ENCODE measurements at regions not wholly inside any gene's neighbourhood (a gene's known extent, or its start where the extent isn't known, plus 50 kb on each side); places are given as distances from the start of the nearest gene placed in this dataset.

DNA sequence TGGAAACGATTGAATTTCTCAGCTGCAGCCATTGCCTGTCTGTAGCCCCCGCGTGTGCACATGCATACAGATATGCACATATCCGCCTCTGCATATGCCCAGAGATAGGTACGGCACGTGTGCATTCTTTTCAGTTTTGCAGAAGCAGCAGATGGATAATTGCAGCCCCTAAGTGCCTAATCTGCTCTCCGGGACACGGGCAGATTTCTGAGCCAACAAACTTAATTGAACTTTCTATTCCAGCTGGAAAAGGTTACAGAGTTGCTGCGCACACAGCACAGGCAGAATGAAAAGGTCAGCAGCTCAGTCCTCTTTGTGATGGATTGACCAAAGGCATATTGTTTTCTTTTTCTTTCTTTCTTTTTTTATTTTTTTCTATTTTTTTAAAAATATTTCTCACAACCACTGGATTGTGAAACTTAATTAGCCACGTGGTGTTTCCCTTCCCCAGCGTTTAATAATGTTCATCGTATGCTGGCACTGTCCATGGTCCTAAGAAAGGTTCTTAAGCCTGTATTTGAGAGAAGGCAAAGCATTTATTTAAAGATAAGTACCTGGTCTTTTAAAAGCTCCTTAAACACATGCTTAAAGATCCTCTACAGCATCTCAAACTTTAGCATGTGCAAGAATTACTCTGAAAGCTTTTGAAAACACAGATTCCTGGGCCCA, 270.2 kb upstream of the BRINP1 start:
- H3K9ac ChIP-seq: no peak overlapping the region
- no peaks in the 10 kb centered on the region for H3K36me3 ChIP-seq (ENCODE audit: control insufficient read depth, insufficient read depth, low read length)
- no peak for TF ChIP-seq CTCF (IDR thresholded peaks at IDR 0.05)
- H3K4me3 ChIP-seq (ENCODE audit: low read depth, low read length): no peak overlapping the region
- H2AFZ ChIP-seq: no peak overlapping the region
- H3K27me3 ChIP-seq (ENCODE audit: control insufficient read depth, insufficient read depth, low read length): no peaks in the 10 kb centered on the region
- H3K4me1 ChIP-seq: no peaks in the 10 kb centered on the region
- no peak overlapping the region for H3K4me2 ChIP-seq (ENCODE audit: low read length)
- no peaks in the 10 kb centered on the region for H3K79me2 ChIP-seq
- no peak overlapping the region for H3K27ac ChIP-seq
- no peaks in the 10 kb centered on the region for H3K9me3 ChIP-seq (ENCODE audit: control insufficient read depth, low read length)

- H3K79me2 ChIP-seq: no peaks in the 10 kb centered on the region
- no peaks in the 10 kb centered on the region for H3K9me3 ChIP-seq (ENCODE audit: control insufficient read depth, low read length)
- H2AFZ ChIP-seq: no peak overlapping the region
- no peak overlapping the region for H3K9ac ChIP-seq
- no peaks in the 10 kb centered on the region for H3K36me3 ChIP-seq (ENCODE audit: control insufficient read depth, insufficient read depth, low read length)
- no peaks in the 10 kb centered on the region for H3K4me1 ChIP-seq
- no peak overlapping the region for H3K27ac ChIP-seq
- no peak overlapping the region for H3K4me2 ChIP-seq (ENCODE audit: low read length)
- H3K4me3 ChIP-seq (ENCODE audit: low read depth, low read length): no peak overlapping the region
- H3K27me3 ChIP-seq (ENCODE audit: control insufficient read depth, insufficient read depth, low read length): no peaks in the 10 kb centered on the region
- no peak for TF ChIP-seq CTCF (IDR thresholded peaks at IDR 0.05)
These were observed 264.8 kb upstream of the BRINP1 start for GRCh38 chr9:119634006-119634405.

- Histone ChIP-seq H3K79me2 (no peaks in the 10 kb centered on the region), H2AFZ (no peak overlapping the region), H3K9me3 (ENCODE audit: control insufficient read depth, low read length) (no peaks in the 10 kb centered on the region), H3K4me2 (ENCODE audit: low read length) (no peak overlapping the region), H3K27ac (no peak overlapping the region), H3K9ac (no peak overlapping the region), H3K36me3 (ENCODE audit: control insufficient read depth, insufficient read depth, low read length) (no peaks in the 10 kb centered on the region), H3K4me3 (ENCODE audit: low read depth, low read length) (no peak overlapping the region), H3K4me1 (no peaks in the 10 kb centered on the region), H3K27me3 (ENCODE audit: control insufficient read depth, insufficient read depth, low read length) (no peaks in the 10 kb centered on the region)
- no peak for TF ChIP-seq CTCF (IDR thresholded peaks at IDR 0.05)
These were observed 242.3 kb upstream of the BRINP1 start for GRCh38 chr9:119611565-119611964.

- Histone ChIP-seq H3K9ac (no peak overlapping the region), H3K27ac (no peak overlapping the region), H3K4me2 (ENCODE audit: low read length) (no peak overlapping the region), H2AFZ (no peak overlapping the region), H3K4me1 (no peaks in the 10 kb centered on the region), H3K79me2 (no peaks in the 10 kb centered on the region), H3K4me3 (ENCODE audit: low read depth, low read length) (no peak overlapping the region), H3K9me3 (ENCODE audit: control insufficient read depth, low read length) (no peaks in the 10 kb centered on the region), H3K36me3 (ENCODE audit: control insufficient read depth, insufficient read depth, low read length) (no peaks in the 10 kb centered on the region), H3K27me3 (ENCODE audit: control insufficient read depth, insufficient read depth, low read length) (no peaks in the 10 kb centered on the region)
- TF ChIP-seq CTCF (IDR thresholded peaks at IDR 0.05): no peak
These were observed 240.2 kb upstream of the BRINP1 start for GRCh38 chr9:119609277-119609971.

GRCh38 chr9:119601632-119602031, 232.4 kb upstream of the BRINP1 start:
- no peak overlapping the region for H2AFZ ChIP-seq
- no peaks in the 10 kb centered on the region for H3K36me3 ChIP-seq (ENCODE audit: control insufficient read depth, insufficient read depth, low read length)
- no peak overlapping the region for H3K9ac ChIP-seq
- no peaks in the 10 kb centered on the region for H3K27me3 ChIP-seq (ENCODE audit: control insufficient read depth, insufficient read depth, low read length)
- H3K4me1 ChIP-seq: no peaks in the 10 kb centered on the region
- no peak overlapping the region for H3K27ac ChIP-seq
- no peaks in the 10 kb centered on the region for H3K9me3 ChIP-seq (ENCODE audit: control insufficient read depth, low read length)
- no peak overlapping the region for H3K4me2 ChIP-seq (ENCODE audit: low read length)
- H3K79me2 ChIP-seq: no peaks in the 10 kb centered on the region
- TF ChIP-seq CTCF (IDR thresholded peaks at IDR 0.05): no peak
- H3K4me3 ChIP-seq (ENCODE audit: low read depth, low read length): no peak overlapping the region
